Tibial artery (tissue), 4 donors: ENCODE measurements at regions not wholly inside any gene's neighbourhood (a gene's known extent, or its start where the extent isn't known, plus 50 kb on each side); places are given as distances from the start of the nearest gene placed in this dataset.

Source experiments
- DNase-seq, 2 donors: peaks; one replicate each; pipeline ENCODE4 v3.0.0-alpha.2; 2019
- H3K27ac ChIP-seq, 2 donors: fragments of 200-600 bp; sonication (generic) in 1 of 2; 1 replicate in 1 of 2; 2 replicates in 1 of 2; pipeline ENCODE4 v1.5.1; 2018 to 2019; ENCODE audit warnings: mild to moderate bottlenecking in 1 of 2
- H3K27me3 ChIP-seq, 2 donors: fragments of 200-600 bp; sonication (generic) in 1 of 2; one replicate each; pipeline versions ENCODE4 v1.5.1 to v1.6.0; 2016 to 2019
- H3K36me3 ChIP-seq, 3 donors: fragments of 200-600 bp; sonication (generic) in 2 of 3; one replicate each; pipeline ENCODE4 v1.5.1; 2016 to 2019; ENCODE audit warnings: mild to moderate bottlenecking in 2 of 3
- H3K4me1 ChIP-seq, 4 donors: fragments of 200-600 bp; sonication (generic) in 2 of 4; 1 replicate in 3 of 4; 2 replicates in 1 of 4; pipeline ENCODE4 v1.5.1; 2016 to 2019
- H3K4me3 ChIP-seq, 2 donors: fragments of 200-600 bp; sonication (generic) in 1 of 2; 1 replicate in 1 of 2; 2 replicates in 1 of 2; pipeline ENCODE4 v1.5.1; 2018 to 2019; ENCODE audit warnings: mild to moderate bottlenecking in 2 of 2
- H3K9me3 ChIP-seq, 3 donors: fragments of 200-600 bp; sonication (generic) in 1 of 3; one replicate each; pipeline ENCODE4 v1.5.1; 2016 to 2019
- intact Hi-C: fragments of 100-400 bp; cut with DNase I; formaldehyde crosslinking; loops from one replicate; pipeline ENCODE4 v1.15.0; 2023; ENCODE audit warnings: low total_unique reads
- TF ChIP-seq, protein P1 (sequence below), 2 experiments: fragments of 200-600 bp in 1 of 2; fragments of 450-650 bp in 1 of 2; IDR thresholded peaks; one replicate each; pipeline ENCODE4 v1.5.1; 2017 to 2019; ENCODE audit warnings: antibody characterized with exemption in 2 of 2, mild to moderate bottlenecking in 1 of 2, moderate library complexity in 1 of 2

DNA sequence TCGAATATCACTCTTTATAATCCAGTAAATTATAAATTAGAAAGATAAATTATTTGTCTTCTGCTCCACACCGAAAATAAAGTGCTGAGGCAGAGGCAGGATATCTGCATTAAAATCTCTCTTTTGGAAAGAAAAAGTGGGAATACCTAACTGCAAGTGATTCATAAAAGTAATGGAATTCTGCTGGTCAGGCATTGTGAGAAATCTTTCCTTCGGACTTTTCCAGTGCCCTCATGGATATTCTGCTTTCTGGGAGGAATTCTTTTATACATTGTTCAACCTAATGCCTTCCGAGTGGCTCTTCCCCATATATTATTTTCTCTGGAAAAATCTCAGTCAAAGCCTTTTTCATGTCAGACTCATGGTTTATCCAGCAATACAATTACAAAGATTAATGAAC, 158.3 kb upstream of the RNPC3 start:
- Histone ChIP-seq H3K27me3 (no peaks in the 10 kb centered on the region), H3K4me3 (no peak overlapping the region), H3K36me3 (no peaks in the 10 kb centered on the region), H3K9me3 (no peaks in the 10 kb centered on the region), H3K27ac (no peak overlapping the region), H3K4me1 (no peaks in the 10 kb centered on the region)
- intact Hi-C loops: no loop called here
- DNase-seq: no peak
- TF ChIP-seq, protein P1, sequence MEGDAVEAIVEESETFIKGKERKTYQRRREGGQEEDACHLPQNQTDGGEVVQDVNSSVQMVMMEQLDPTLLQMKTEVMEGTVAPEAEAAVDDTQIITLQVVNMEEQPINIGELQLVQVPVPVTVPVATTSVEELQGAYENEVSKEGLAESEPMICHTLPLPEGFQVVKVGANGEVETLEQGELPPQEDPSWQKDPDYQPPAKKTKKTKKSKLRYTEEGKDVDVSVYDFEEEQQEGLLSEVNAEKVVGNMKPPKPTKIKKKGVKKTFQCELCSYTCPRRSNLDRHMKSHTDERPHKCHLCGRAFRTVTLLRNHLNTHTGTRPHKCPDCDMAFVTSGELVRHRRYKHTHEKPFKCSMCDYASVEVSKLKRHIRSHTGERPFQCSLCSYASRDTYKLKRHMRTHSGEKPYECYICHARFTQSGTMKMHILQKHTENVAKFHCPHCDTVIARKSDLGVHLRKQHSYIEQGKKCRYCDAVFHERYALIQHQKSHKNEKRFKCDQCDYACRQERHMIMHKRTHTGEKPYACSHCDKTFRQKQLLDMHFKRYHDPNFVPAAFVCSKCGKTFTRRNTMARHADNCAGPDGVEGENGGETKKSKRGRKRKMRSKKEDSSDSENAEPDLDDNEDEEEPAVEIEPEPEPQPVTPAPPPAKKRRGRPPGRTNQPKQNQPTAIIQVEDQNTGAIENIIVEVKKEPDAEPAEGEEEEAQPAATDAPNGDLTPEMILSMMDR (IDR thresholded peaks at IDR 0.05): no peak

DNA sequence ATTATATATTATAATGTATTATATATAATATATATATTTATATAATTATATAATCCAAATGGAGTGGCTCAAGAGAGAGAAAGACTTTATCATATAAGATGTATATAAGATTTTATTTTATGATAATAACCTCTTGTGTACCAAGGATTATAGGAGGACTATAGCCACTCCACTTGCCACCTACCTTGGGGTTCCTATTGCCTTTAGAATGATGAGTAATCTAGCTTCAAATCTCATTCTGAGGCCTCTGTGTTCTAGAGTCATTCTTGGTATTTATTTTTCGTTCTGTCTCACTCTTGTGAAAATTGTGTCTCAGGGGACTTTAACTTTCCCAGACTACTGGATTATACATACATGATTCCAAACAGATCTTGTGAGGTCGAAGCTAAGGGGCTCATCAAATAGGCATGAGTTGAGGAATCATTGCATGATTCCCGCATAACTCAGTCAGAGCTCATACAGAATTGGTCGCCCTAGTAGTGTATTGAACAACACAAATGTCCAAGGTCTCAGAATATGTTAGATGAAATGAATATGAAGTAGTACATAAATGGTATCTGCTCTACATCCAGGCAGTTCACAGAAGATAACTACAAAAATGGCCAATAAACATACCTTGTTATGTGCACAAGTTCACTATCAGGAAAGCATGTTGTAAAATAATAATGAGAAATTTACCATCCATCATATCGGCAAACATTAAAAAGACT, 159.5 kb upstream of the RNPC3 start:
- intact Hi-C loops: no loop called here
- Histone ChIP-seq H3K9me3 (no peaks in the 10 kb centered on the region), H3K27ac (no peak overlapping the region), H3K4me3 (no peak overlapping the region), H3K4me1 (no peaks in the 10 kb centered on the region), H3K27me3 (no peaks in the 10 kb centered on the region), H3K36me3 (no peaks in the 10 kb centered on the region)
- TF ChIP-seq, protein P1 (IDR thresholded peaks at IDR 0.05): no peak
- no peak for DNase-seq

DNA sequence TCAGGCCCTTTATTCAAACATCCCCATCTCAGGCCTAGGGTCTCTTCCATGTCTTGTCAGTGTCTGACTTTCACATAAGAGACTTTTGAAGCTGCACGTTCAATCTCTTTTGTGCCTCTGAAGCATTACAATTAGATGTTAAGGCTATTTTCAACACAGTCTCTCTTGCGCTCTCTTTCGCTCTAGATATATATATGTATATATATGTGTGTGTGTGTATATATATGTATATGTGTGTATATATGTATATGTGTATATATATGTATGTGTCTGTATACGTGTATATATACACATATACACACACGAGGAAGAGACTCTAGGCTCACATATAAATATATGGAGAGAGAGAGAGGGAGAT, 162.5 kb upstream of the RNPC3 start:
- Histone ChIP-seq H3K4me1 (no peaks in the 10 kb centered on the region), H3K4me3 (no peak overlapping the region), H3K36me3 (no peaks in the 10 kb centered on the region), H3K9me3 (no peaks in the 10 kb centered on the region), H3K27ac (no peak overlapping the region), H3K27me3 (no peaks in the 10 kb centered on the region)
- TF ChIP-seq, protein P1 (IDR thresholded peaks at IDR 0.05): no peak
- intact Hi-C loops: no loop called here
- DNase-seq: no peak

DNA sequence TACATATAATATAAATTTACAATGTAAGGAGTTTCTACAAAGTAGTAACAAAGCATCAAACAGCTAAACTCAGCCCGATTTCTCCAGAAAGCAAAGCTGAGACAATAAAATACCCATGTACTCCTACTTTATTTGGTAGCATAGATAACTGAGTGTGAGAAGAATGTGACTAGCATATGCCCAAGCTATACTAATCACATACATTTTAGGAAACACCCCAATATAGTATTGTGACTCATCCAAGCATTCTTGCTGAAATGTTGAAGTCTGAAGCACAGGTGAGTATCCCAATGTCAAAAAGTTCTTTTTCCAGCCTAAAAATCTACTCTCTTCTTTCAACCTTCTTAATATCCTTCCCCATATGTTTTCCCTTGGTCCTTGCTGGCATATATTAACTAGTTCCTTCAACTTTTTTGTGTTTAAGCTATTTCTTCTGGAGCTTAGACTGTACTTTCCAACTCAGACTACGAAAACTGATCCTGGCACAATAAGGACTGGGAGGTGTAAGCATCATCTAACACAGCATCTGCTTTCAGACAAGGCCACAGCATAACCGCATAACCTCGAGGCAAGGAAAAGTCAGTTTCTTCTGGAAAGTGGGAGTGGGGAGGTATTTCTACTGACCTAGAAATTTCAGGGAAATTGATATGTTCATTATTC, 163.0 kb upstream of the RNPC3 start:
- Histone ChIP-seq H3K27ac (no peak overlapping the region), H3K9me3 (no peaks in the 10 kb centered on the region), H3K27me3 (no peaks in the 10 kb centered on the region), H3K36me3 (no peaks in the 10 kb centered on the region), H3K4me1 (no peaks in the 10 kb centered on the region), H3K4me3 (no peak overlapping the region)
- TF ChIP-seq, protein P1 (IDR thresholded peaks at IDR 0.05): no peak
- intact Hi-C loops: no loop called here
- no peak for DNase-seq

DNA sequence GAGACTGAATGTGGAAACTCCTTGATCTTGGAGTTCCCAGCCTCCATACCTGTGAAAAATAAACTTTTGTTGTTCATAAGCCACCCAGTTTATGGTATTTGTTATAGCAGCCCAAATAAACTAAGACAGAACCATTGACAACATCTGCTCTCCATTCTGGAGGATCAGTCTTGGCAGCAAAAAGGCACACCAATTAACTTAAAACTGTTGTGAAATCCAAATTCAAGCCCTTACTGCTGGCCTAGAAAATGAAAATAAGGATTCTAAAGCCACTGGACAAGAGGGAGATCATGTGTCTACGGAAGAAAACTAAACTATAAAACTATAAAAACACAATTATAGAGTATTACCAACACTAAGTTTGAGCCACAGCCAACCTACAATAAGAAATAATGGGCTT, 172.1 kb upstream of the RNPC3 start:
- Histone ChIP-seq H3K27ac (no peak overlapping the region), H3K27me3 (no peaks in the 10 kb centered on the region), H3K36me3 (no peaks in the 10 kb centered on the region), H3K9me3 (no peaks in the 10 kb centered on the region), H3K4me1 (no peaks in the 10 kb centered on the region), H3K4me3 (no peak overlapping the region)
- DNase-seq: no peak
- intact Hi-C loops: no loop called here
- TF ChIP-seq, protein P1 (IDR thresholded peaks at IDR 0.05): no peak
